SK-N-MC (cell line): ENCODE measurements at regions not wholly inside any gene's neighbourhood (a gene's known extent, or its start where the extent isn't known, plus 50 kb on each side); places are given as distances from the start of the nearest gene placed in this dataset.
"Not testable (repeated sequence)": the region's sequence is repeated elsewhere in the genome, so short reads cannot be mapped to it uniquely, and the experiment has no call there.

Experiments
- DNase-seq: peaks from one replicate; pipeline ENCODE4 v3.0.0-alpha.2; 2011; ENCODE audit warnings: low read depth, low spot score
- H3K27ac ChIP-seq: fragments of 200-600 bp; sonication (generic); 2 replicates; pipeline ENCODE4 v1.5.1; 2016; ENCODE audit warnings: mixed run types
- H3K36me3 ChIP-seq: fragments of 200-600 bp; sonication (generic); 2 replicates; pipeline ENCODE4 v1.6.1; 2017; ENCODE audit warnings: antibody characterized with exemption, low read length, mixed read lengths; ENCODE audit not compliant: insufficient read depth
- H3K4me3 ChIP-seq: fragments of 200-600 bp; sonication (generic); 2 replicates; pipeline ENCODE4 v1.5.1; 2016
- H3K9ac ChIP-seq: fragments of 200-600 bp; sonication (generic); 2 replicates; pipeline ENCODE4 v1.8.0; 2017; ENCODE audit warnings: mixed run types, mixed read lengths; ENCODE audit not compliant: insufficient read length
- H3K9me3 ChIP-seq: fragments of 200-600 bp; sonication (generic); 2 replicates; pipeline ENCODE4 v1.6.1; 2017; ENCODE audit warnings: low read depth, mild to moderate bottlenecking, antibody characterized with exemption, low read length, moderate library complexity, mixed read lengths

GRCh38 chr2:91521944-91522343, 2830.5 kb downstream of the RPIA start:
- H3K9me3 ChIP-seq, H3K4me3 ChIP-seq, H3K9ac ChIP-seq, DNase-seq, H3K27ac ChIP-seq, H3K36me3 ChIP-seq: not testable (repeated sequence)

- not testable (repeated sequence) for DNase-seq, H3K36me3 ChIP-seq, H3K27ac ChIP-seq, H3K4me3 ChIP-seq, H3K9me3 ChIP-seq, H3K9ac ChIP-seq
These were observed 2831.4 kb downstream of the RPIA start for GRCh38 chr2:91522877-91523276.

DNA sequence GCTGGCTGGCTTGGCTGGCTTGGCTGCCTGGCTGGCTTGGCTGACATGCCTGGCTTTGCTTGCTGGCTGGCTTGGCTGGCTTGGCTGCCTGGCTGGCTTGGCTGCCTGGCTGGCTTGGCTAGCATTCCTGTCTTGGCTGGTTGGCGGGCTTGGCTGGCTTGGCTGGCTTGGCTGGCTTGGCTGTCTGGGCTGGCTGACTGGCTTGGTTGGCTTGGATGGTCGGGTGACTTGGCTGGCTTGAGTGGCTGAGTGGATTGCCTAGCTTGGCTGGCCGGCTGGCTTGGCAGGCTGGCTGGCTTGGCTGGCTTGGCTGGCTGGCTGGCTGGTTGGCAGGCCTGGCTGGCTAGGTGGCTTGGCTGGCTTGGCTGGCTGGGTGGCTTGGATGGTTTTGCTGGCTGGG, 2832.3 kb downstream of the RPIA start:
- DNase-seq, H3K27ac ChIP-seq, H3K9me3 ChIP-seq, H3K36me3 ChIP-seq, H3K4me3 ChIP-seq, H3K9ac ChIP-seq: not testable (repeated sequence)

DNA sequence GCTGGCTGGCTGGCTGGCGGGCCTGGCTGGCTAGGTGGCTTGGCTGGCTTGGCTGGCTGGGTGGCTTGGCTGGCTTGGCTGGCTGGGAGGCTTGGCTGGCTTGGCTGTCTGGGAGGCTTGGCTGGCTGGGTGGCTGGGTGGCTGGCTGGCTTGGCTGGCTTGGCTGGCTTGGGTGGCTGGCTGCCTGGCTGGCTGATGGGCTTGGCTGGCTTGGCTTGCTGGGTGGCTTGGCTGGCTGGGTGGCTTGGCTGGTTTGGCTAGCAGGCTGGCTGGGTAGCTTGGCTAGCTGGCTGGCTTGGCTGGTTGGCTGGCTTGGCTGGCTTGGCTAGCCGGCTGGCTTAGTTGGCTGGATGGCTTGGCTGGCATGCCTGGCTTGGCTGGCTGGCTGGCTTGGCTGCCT, 2834.1 kb downstream of the RPIA start:
- H3K36me3 ChIP-seq, H3K4me3 ChIP-seq, DNase-seq, H3K27ac ChIP-seq, H3K9ac ChIP-seq, H3K9me3 ChIP-seq: not testable (repeated sequence)

DNA sequence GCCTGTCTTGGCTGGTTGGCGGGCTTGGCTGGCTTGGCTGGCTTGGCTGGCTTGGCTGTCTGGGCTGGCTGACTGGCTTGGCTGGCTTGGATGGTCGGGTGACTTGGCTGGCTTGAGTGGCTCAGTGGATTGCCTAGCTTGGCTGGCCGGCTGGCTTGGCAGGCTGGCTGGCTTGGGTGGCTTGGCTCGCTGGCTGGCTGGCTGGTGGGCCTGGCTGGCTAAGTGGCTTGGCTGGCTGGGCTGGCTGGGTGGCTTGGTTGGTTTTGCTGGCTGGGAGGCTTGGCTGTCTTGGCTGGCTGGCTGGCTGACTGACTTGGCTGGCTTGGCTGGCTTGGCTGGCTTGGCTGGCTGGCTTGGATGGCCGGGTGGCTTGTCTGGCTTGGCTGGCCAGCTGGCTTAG, 2834.6 kb downstream of the RPIA start:
- H3K36me3 ChIP-seq, H3K4me3 ChIP-seq, H3K27ac ChIP-seq, H3K9me3 ChIP-seq, DNase-seq, H3K9ac ChIP-seq: not testable (repeated sequence)

- not testable (repeated sequence) for H3K9me3 ChIP-seq, H3K4me3 ChIP-seq, DNase-seq, H3K9ac ChIP-seq, H3K36me3 ChIP-seq, H3K27ac ChIP-seq
These were observed 2835.6 kb downstream of the RPIA start for GRCh38 chr2:91527056-91527455.

DNA sequence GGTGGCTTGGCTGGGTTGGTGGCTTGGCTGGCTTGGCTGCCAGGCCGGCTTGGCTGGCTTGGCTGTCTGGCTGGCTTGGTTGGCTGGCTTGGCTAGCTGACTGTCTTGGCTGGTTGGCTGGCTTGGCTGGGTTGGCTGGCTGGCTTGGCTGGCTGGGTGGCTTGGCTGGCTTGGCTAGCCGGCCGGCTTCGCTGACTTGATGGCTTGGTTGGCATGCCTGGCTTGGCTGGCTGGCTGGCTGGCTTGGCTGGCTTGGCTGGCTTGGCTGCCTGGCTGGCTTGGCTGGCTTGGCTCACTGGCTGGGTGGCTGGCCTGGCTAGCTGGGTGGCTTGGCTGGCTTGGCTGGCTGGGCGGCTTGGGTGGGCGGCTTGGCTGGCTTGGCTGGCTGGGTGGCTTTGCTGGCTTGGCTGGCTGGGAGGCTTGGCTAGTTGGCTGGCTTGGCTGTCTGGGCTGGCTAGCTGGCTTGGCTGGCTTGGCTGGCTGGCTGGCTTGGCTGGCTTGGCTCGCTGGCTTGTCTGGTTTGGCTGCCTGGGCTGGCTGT, 2836.1 kb downstream of the RPIA start:
- H3K9me3 ChIP-seq, H3K36me3 ChIP-seq, H3K4me3 ChIP-seq, H3K9ac ChIP-seq, H3K27ac ChIP-seq, DNase-seq: not testable (repeated sequence)

- not testable (repeated sequence) for DNase-seq, H3K36me3 ChIP-seq
These were observed 2836.9 kb downstream of the RPIA start for GRCh38 chr2:91528361-91528760.

GRCh38 chr2:91536109-91536508, 2844.6 kb downstream of the RPIA start:
- H3K4me3 ChIP-seq, H3K36me3 ChIP-seq, H3K27ac ChIP-seq, H3K9ac ChIP-seq, H3K9me3 ChIP-seq, DNase-seq: not testable (repeated sequence)

More at GRCh38 chr2:91528361-91528760, 2836.9 kb downstream of the RPIA start:
- not testable (repeated sequence) for H3K27ac ChIP-seq, H3K9me3 ChIP-seq, H3K9ac ChIP-seq, H3K4me3 ChIP-seq

DNA sequence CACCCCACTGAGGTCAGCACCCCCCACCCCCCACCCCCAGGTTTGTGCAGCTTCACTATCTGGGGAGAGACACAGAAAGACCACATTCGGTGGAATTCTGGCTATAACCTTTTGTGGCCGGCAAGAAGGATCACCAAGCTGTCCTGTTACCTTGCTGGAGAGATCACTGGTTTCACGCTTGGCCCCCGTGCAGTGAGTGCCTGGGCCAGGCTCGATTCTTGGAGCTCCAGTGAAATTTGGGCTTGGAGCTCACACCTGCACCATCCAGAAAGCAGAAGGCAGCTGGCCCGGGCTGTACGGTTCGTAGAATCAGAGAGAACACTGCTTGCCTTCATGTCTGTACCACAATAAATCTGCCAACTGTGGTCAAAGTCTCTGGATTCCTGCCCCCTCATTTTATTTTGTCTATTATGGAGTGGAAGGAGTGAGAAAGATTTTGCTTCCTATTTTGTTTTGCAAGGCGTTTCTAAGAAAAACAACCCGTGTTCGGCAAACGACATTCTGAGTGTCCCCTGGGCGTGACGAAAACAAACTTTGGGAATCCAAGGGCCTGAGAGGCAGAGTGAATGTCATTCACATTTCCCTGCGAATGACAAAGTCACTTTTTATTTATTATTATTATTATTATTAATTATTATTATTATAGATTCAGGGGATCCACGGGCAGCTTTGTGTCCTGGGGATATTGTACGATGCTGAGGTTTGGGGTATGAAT, 2845.2 kb downstream of the RPIA start:
- not testable (repeated sequence) for H3K4me3 ChIP-seq, H3K9me3 ChIP-seq, H3K9ac ChIP-seq, H3K36me3 ChIP-seq, H3K27ac ChIP-seq, DNase-seq

DNA sequence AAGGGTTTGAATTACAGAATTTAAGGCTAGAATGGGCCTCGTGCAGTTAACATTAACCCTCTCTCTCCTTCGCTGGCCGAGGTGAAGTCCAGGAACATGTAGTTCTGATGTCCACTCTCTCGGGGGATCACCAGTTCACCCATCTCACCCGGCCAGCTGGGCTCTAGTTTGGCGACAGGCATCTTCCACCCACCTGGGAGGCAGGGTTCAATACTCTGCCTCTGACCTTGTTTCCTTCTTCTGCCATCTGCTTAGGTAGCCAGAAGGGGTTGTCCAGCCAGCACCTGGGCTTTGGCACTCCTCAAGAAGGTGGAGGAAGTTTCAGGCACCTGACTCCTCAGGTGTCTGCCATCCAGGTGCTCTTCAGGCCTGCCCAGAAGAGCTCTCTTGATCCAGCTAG, 2857.8 kb downstream of the RPIA start:
- H3K9me3 ChIP-seq, H3K9ac ChIP-seq, DNase-seq, H3K36me3 ChIP-seq, H3K27ac ChIP-seq, H3K4me3 ChIP-seq: not testable (repeated sequence)

DNA sequence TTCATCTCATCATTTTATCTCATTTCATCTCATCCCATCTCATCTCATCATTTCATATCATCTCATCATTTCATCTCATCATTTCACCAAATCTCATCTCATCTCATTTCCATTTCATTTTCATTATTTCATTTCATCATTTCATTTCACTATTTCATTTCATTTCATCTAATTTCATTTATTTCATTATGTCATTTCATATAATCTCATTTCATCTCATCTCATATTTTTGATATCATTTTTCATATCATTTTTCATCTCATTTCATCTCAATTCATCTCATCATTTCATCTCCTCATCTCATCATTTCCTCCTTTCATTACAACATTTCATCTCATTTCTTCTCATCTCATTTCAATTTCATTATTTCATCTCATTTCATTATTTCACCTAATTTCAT, 2866.8 kb downstream of the RPIA start:
- H3K27ac ChIP-seq, H3K36me3 ChIP-seq, DNase-seq, H3K4me3 ChIP-seq, H3K9ac ChIP-seq, H3K9me3 ChIP-seq: not testable (repeated sequence)

DNA sequence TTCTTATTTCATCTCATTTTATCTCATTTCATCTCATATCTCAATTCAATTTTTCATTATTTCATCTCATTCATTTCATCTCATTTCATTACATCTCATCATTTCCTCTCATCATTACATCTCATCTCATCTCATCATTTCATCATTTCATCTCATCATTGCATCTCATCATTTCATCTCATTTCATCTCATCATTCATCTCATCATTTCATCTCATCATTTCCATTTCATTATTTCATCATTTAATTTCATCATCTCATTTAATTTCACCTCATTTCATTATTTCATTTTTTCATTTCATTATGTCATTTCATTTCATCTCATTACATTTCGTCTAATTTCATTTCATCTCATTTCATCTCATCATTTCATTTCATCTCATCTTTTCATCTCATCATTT, 2867.8 kb downstream of the RPIA start:
- not testable (repeated sequence) for H3K36me3 ChIP-seq, H3K27ac ChIP-seq, DNase-seq, H3K9me3 ChIP-seq, H3K9ac ChIP-seq, H3K4me3 ChIP-seq

DNA sequence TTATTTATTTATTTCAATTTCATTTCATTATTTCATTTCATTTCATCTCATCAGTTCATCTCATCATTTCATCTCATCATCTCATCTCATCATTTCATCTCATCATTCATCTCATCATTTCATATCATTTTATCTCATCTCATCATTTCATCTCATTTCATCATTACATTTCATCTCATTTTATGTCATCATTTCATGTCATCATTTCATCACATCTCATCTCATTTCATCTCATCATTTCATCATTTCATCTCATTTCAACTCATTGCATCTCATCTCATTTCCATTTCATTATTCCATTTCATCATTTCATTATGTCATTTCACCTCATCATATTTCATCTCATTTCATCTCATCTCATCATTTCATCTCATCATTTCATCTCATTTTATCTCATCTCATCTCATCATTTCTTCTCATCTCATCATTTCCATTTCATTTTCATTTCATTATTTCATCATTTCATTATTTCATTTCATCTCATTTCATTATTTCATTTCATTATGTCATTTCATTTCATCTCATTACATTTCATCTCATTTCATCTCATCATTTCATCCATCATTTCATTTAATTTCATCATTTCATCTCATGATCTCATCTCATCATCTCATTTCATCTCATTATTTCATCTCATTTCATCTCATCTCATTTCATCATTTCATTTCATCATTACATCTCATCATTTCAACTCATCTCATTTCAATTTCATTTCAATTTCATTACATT, 2868.6 kb downstream of the RPIA start:
- not testable (repeated sequence) for H3K9ac ChIP-seq, H3K36me3 ChIP-seq, H3K4me3 ChIP-seq, DNase-seq, H3K9me3 ChIP-seq, H3K27ac ChIP-seq

DNA sequence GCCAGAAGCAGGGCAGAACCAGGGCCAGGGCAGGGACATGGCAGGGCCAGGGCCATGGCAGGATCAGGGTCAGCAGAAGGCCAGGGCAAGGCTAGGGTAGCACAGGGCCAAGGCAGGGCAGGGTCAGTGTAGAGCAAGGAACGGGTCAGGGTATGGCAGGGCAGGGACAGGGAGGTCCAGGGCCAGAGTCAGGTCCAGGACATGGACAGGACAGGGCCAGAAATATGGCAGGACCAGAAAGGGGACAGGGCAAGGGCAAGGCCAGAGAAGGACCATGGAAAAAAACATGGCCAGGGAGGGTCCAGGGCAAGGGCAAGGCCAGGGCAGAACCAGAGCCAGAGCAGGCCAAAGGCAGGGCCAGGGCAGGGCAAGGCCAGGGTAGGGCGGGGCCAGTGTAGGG, 2870.7 kb downstream of the RPIA start:
- H3K9ac ChIP-seq, H3K27ac ChIP-seq, H3K36me3 ChIP-seq, H3K9me3 ChIP-seq, DNase-seq, H3K4me3 ChIP-seq: not testable (repeated sequence)
